Transverse colon (tissue), 4 donors: ENCODE measurements at regions not wholly inside any gene's neighbourhood (a gene's known extent, or its start where the extent isn't known, plus 50 kb on each side); places are given as distances from the start of the nearest gene placed in this dataset.

ENCODE experiments used
- DNase-seq: peaks from one replicate; pipeline ENCODE4 v3.0.0-alpha.2; 2019
- H3K27ac ChIP-seq, 4 donors: fragments of 200-600 bp; sonication (generic); 2 replicates each; pipeline ENCODE4 v1.5.1; 2016 to 2018; ENCODE audit warnings: inconsistent platforms in 4 of 4
- H3K27me3 ChIP-seq: fragments of 200-600 bp; sonication (generic); 2 replicates; pipeline ENCODE4 v1.5.1; 2017; ENCODE audit warnings: inconsistent platforms
- H3K36me3 ChIP-seq, 4 donors: fragments of 200-600 bp; sonication (generic); 2 replicates each; pipeline ENCODE4 v1.5.1; 2017 to 2019; ENCODE audit warnings: inconsistent platforms in 4 of 4
- H3K4me1 ChIP-seq, 4 donors: fragments of 200-600 bp; sonication (generic); 2 replicates each; pipeline ENCODE4 v1.5.1; 2017 to 2020; ENCODE audit warnings: inconsistent platforms in 4 of 4
- H3K4me3 ChIP-seq, 4 donors: fragments of 200-600 bp; sonication (generic); 1 replicate in 1 of 4; 2 replicates in 3 of 4; pipeline versions ENCODE4 v1.5.1 to v1.6.1; 2017 to 2019; ENCODE audit warnings: inconsistent platforms in 4 of 4
- H3K9me3 ChIP-seq, 2 donors: fragments of 200-600 bp; sonication (generic); 2 replicates each; pipeline ENCODE4 v1.5.1; 2017 to 2019; ENCODE audit warnings: inconsistent platforms in 2 of 2
- EP300 ChIP-seq: sonication (generic); formaldehyde crosslinking; IDR thresholded peaks from one replicate; pipeline ENCODE4 v1.6.1; 2017; ENCODE audit warnings: antibody characterized with exemption, low read depth
- POLR2A ChIP-seq: fragments of 450-650 bp; IDR thresholded peaks from one replicate; pipeline ENCODE4 v1.6.1; 2016; ENCODE audit warnings: antibody characterized with exemption, mild to moderate bottlenecking, moderate library complexity
- POLR2AphosphoS5 ChIP-seq, 3 donors: sonication (generic); formaldehyde crosslinking; IDR thresholded peaks; one replicate each; pipeline ENCODE4 v1.6.1; 2016; ENCODE audit warnings: antibody characterized with exemption in 3 of 3
- WGBS, 2 donors: methylation state at CpG; one replicate each; pipeline ENCODE4 v1.1.5; 2018; ENCODE audit warnings: low coverage in 1 of 2; 5-methylcytosine and 5-hydroxymethylcytosine counted together
- in situ Hi-C, 4 donors: fragments of 200-750 bp; cut with MboI; loops; one replicate each; pipeline versions ENCODE4 v1.15.0 to v1.15.1; 2017; ENCODE audit warnings: low sequenced_read_pairs in 3 of 4, low pct_ligation_motif_present in 1 of 4, low pct_unique_long_range_greater_than_20kb in 1 of 4
- intact Hi-C: fragments of 100-400 bp; cut with DNase I; formaldehyde crosslinking; loops from one replicate; pipeline ENCODE4 v1.15.1; 2023; ENCODE audit warnings: low total_unique reads
- TF ChIP-seq, protein P1 (sequence below), 5 experiments: fragments of 200-600 bp in 3 of 5; fragments of 450-650 bp in 2 of 5; sonication (generic) in 3 of 5; IDR thresholded peaks; 1 replicate in 2 of 5; 2 replicates in 3 of 5; pipeline ENCODE4 v1.5.1; 2016 to 2017; ENCODE audit warnings: antibody characterized with exemption in 5 of 5, inconsistent platforms in 3 of 5, mild to moderate bottlenecking in 2 of 5, moderate library complexity in 1 of 5

DNA sequence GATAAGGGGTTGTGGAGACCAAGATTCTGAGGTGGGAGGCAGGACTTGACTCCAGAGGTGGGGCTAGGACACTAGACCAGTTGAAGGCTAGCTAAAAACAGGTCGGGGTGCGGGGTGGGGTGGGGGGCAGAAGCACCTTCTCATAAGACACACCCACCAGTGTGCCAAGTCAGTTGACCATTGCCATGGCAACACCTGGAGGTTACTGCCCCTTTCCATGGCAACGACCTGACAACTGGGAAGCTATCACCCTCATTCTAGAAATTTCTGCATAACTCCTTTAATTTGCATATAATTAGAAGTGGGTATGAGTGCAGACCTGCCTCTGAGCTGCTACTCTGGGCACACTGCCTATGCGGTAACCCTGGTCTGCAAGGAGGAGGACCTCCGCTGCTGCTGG lies 53.9 kb upstream of the ALOX12 start:
- no peaks in the 10 kb centered on the region for H3K27me3 ChIP-seq
- H3K9me3 ChIP-seq: no peaks in the 10 kb centered on the region
- intact Hi-C loops: no loop called here
- H3K4me3 ChIP-seq: no peak overlapping the region
- TF ChIP-seq EP300: no peak
- TF ChIP-seq POLR2AphosphoS5 (IDR thresholded peaks at IDR 0.05): no peak
- TF ChIP-seq POLR2A: no peak
- TF ChIP-seq, protein P1, sequence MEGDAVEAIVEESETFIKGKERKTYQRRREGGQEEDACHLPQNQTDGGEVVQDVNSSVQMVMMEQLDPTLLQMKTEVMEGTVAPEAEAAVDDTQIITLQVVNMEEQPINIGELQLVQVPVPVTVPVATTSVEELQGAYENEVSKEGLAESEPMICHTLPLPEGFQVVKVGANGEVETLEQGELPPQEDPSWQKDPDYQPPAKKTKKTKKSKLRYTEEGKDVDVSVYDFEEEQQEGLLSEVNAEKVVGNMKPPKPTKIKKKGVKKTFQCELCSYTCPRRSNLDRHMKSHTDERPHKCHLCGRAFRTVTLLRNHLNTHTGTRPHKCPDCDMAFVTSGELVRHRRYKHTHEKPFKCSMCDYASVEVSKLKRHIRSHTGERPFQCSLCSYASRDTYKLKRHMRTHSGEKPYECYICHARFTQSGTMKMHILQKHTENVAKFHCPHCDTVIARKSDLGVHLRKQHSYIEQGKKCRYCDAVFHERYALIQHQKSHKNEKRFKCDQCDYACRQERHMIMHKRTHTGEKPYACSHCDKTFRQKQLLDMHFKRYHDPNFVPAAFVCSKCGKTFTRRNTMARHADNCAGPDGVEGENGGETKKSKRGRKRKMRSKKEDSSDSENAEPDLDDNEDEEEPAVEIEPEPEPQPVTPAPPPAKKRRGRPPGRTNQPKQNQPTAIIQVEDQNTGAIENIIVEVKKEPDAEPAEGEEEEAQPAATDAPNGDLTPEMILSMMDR (IDR thresholded peaks at IDR 0.05): no peak
- no peaks in the 10 kb centered on the region for H3K4me1 ChIP-seq
- H3K27ac ChIP-seq: no peak overlapping the region
- H3K36me3 ChIP-seq: no peaks in the 10 kb centered on the region
- in situ Hi-C loops: no loop called here
- no peak for DNase-seq
- whole genome bisulfite sequencing, 2 donors: 91% methylated on average over 5 of the region's 5 CpGs; no CpG with 5 or more reads in 1 of the 2 donors

DNA sequence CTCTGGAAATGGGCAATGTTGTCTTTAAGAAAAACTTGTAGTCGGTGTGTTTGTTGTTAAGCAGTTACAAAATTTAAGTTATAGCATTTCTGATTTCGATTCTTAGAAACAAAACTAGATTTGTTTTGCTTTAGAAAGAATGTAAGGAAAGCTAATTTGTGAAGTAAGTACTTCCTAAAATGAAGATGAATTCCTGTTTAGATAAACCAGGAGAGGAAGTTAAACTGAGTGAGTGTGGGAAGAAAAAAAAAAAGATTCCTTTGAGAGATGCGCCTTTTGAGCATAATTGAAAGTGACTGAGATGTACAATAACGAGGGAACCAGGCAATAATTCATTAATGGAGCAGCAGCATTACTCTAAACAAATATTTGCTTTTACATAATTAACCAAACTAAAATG lies 52.4 kb upstream of the ALOX12 start:
- H3K36me3 ChIP-seq: no peaks in the 10 kb centered on the region
- H3K4me1 ChIP-seq: no peaks in the 10 kb centered on the region
- no peaks in the 10 kb centered on the region for H3K27me3 ChIP-seq
- no peak for DNase-seq
- TF ChIP-seq, protein P1 (IDR thresholded peaks at IDR 0.05): no peak
- no peak overlapping the region for H3K4me3 ChIP-seq
- intact Hi-C loops (no loop called here), in situ Hi-C loops (no loop called here)
- no peak overlapping the region for H3K27ac ChIP-seq
- WGBS, 2 donors: 64 to 77% methylated on average over 4 of the region's 4 CpGs
- no peaks in the 10 kb centered on the region for H3K9me3 ChIP-seq
